PC-9 (cell line): ENCODE measurements at regions not wholly inside any gene's neighbourhood (a gene's known extent, or its start where the extent isn't known, plus 50 kb on each side); places are given as distances from the start of the nearest gene placed in this dataset.

Source experiments
- BruUV-seq: library from RNA; stranded (reverse); fragments of 400-500 nt; replicated peaks from 2 replicates; lab custom pipeline; 2021; lab: Mats Ljungman, UMichigan
- CTCF ChIA-PET: fragments of 300-600 bp; sonication (Branson Sonifier 250); formaldehyde crosslinking; loops from one replicate; lab custom pipeline; 2022; ENCODE audit warnings: antibody characterized with exemption; lab: Charles Lee
- POLR2A ChIA-PET: fragments of 300-600 bp; sonication (Branson Sonifier 250); formaldehyde crosslinking; loops from one replicate; lab custom pipeline; 2022; ENCODE audit warnings: antibody characterized with exemption; ENCODE audit not compliant: unreplicated experiment; lab: Charles Lee
- DNase-seq, 2 experiments: peaks; one replicate each; pipeline versions ENCODE4 v3.0.0 to v3.0.0-alpha.2; 2015 to 2022; ENCODE audit warnings: mixed read lengths in 1 of 2
- H2AFZ ChIP-seq: fragments of 200-600 bp; sonication (generic); 2 replicates; pipeline ENCODE4 v1.8.1; 2017; ENCODE audit warnings: antibody characterized with exemption
- H3F3A ChIP-seq: fragments of 200-600 bp; sonication (generic); 2 replicates; pipeline ENCODE4 v1.8.1; 2017; ENCODE audit warnings: antibody characterized with exemption, mild to moderate bottlenecking, low read depth; ENCODE audit not compliant: insufficient read depth
- H3K27ac ChIP-seq: fragments of 200-600 bp; sonication (generic); 2 replicates; pipeline ENCODE4 v1.6.1; 2016; ENCODE audit warnings: mixed run types
- H3K27me3 ChIP-seq: fragments of 200-600 bp; sonication (generic); 2 replicates; pipeline ENCODE4 v1.6.1; 2016; ENCODE audit warnings: low read depth, mixed run types; ENCODE audit not compliant: insufficient read depth
- H3K36me3 ChIP-seq: fragments of 200-600 bp; sonication (generic); 2 replicates; pipeline ENCODE4 v1.6.1; 2016; ENCODE audit warnings: low read depth, mixed run types
- H3K4me1 ChIP-seq: fragments of 200-600 bp; sonication (generic); replicated peaks from 2 replicates; pipeline ENCODE4 v1.6.1; 2016; ENCODE audit warnings: mixed run types; ENCODE audit not compliant: insufficient read depth
- H3K4me2 ChIP-seq: fragments of 200-600 bp; sonication (generic); 2 replicates; pipeline ENCODE4 v1.6.1; 2017; ENCODE audit warnings: mixed run types
- H3K4me3 ChIP-seq: fragments of 200-600 bp; sonication (generic); 2 replicates; pipeline ENCODE4 v1.6.1; 2016; ENCODE audit warnings: mixed run types
- H3K79me2 ChIP-seq: fragments of 200-600 bp; sonication (generic); 2 replicates; pipeline ENCODE4 v1.6.1; 2017; ENCODE audit warnings: low read depth, mixed run types
- H3K9me2 ChIP-seq: fragments of 200-600 bp; sonication (generic); 2 replicates; pipeline ENCODE4 v1.8.1; 2017; ENCODE audit warnings: mild to moderate bottlenecking; ENCODE audit not compliant: insufficient read depth
- H3K9me3 ChIP-seq: fragments of 200-600 bp; sonication (generic); 2 replicates; pipeline ENCODE4 v1.8.1; 2016; ENCODE audit warnings: low read depth; ENCODE audit not compliant: insufficient read depth
- H4K20me1 ChIP-seq: fragments of 200-600 bp; sonication (generic); 2 replicates; pipeline ENCODE4 v1.8.1; 2017; ENCODE audit not compliant: insufficient read depth
- EZH2 ChIP-seq: fragments of 200-600 bp; sonication (generic); IDR thresholded peaks from 2 replicates; pipeline ENCODE4 v1.8.0; 2017; ENCODE audit warnings: antibody characterized with exemption, low read depth
- intact Hi-C: fragments of 100-400 bp; cut with micrococcal nuclease; formaldehyde crosslinking; loops from one replicate; pipeline ENCODE4 v1.10.0; 2022; ENCODE audit not compliant: unreplicated experiment
- TF ChIP-seq, protein P1 (sequence below): fragments of 200-600 bp; sonication (generic); conservative IDR thresholded peaks from 2 replicates; pipeline ENCODE4 v1.6.1; 2017; ENCODE audit warnings: mixed run types, antibody characterized with exemption, mild to moderate bottlenecking, moderate library complexity

DNA sequence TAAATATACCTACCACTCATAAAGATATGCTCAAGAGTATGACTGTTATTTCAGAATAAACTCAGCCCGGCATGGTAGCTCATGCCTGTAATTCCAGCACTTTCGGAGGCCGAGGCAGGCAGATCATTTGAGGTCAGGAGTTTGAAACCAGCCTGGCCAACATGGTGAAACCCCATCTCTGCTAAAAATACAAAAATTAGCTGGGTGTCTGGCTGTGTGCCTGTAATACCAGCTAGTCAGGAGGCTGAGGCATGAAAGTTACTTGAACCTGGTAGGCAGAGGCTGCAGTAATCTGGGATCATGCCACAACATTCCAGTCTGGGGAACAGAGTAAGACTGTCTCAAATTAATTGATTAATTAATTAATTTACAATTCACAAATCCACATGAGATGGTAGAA lies 208.2 kb upstream of the PDGFD start:
- Histone ChIP-seq H3F3A (no peaks in the 10 kb centered on the region), H3K27ac (no peak overlapping the region), H3K4me2 (no peak overlapping the region), H3K27me3 (no peaks in the 10 kb centered on the region), H3K9me3 (peaks cover under 1% of the 10 kb centered on the region; the same call in 1 of the 2 replicates), H3K9me2 (no peaks in the 10 kb centered on the region), H3K4me3 (no peak overlapping the region), H3K36me3 (no peaks in the 10 kb centered on the region), H4K20me1 (no peaks in the 10 kb centered on the region), H3K79me2 (no peaks in the 10 kb centered on the region), H3K4me1 (no peaks in the 10 kb centered on the region), H2AFZ (no peak overlapping the region)
- TF ChIP-seq, protein P1, sequence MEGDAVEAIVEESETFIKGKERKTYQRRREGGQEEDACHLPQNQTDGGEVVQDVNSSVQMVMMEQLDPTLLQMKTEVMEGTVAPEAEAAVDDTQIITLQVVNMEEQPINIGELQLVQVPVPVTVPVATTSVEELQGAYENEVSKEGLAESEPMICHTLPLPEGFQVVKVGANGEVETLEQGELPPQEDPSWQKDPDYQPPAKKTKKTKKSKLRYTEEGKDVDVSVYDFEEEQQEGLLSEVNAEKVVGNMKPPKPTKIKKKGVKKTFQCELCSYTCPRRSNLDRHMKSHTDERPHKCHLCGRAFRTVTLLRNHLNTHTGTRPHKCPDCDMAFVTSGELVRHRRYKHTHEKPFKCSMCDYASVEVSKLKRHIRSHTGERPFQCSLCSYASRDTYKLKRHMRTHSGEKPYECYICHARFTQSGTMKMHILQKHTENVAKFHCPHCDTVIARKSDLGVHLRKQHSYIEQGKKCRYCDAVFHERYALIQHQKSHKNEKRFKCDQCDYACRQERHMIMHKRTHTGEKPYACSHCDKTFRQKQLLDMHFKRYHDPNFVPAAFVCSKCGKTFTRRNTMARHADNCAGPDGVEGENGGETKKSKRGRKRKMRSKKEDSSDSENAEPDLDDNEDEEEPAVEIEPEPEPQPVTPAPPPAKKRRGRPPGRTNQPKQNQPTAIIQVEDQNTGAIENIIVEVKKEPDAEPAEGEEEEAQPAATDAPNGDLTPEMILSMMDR, result no peak
- no peak for TF ChIP-seq EZH2
- ChIA-PET CTCF (no interaction called here), POLR2A (no interaction called here)
- intact Hi-C loops, result no loop called here
- BruUV-seq, result no TSS peak
- DNase-seq, result no peak

DNA sequence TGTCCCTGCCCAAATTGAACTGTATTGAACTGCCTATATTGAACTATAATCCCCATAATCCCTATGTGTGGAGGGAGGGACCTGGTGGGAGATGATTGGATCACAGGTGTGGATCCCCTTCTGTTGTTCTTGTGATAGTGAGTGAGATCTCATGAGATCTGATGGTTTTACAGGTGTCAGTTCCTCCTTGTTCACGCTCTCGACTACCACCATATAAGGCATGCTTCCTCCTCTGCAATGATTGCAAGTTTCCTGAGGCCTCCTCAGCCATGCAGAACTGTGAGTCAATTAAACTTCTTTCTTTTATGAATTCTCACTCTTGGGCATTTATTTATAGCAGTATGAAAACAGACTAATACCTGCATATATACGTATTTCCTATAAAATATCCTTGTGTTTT lies 206.5 kb upstream of the PDGFD start:
- Histone ChIP-seq H3K79me2 (no peaks in the 10 kb centered on the region), H3K9me3 (peaks cover 8% of the 10 kb centered on the region; the same call in 1 of the 2 replicates), H3K27me3 (no peaks in the 10 kb centered on the region), H3F3A (no peaks in the 10 kb centered on the region), H3K27ac (no peak overlapping the region), H4K20me1 (no peaks in the 10 kb centered on the region), H3K4me2 (no peak overlapping the region), H3K4me1 (no peaks in the 10 kb centered on the region), H2AFZ (no peak overlapping the region), H3K36me3 (no peaks in the 10 kb centered on the region), H3K4me3 (no peak overlapping the region), H3K9me2 (no peaks in the 10 kb centered on the region)
- TF ChIP-seq, protein P1, result no peak
- TF ChIP-seq EZH2, result no peak
- DNase-seq, result no peak
- CTCF ChIA-PET, result no interaction called here
- intact Hi-C loops, result no loop called here
- POLR2A ChIA-PET, result no interaction called here
- BruUV-seq, result no TSS peak

- ChIA-PET POLR2A (no interaction called here), CTCF (no interaction called here)
- Histone ChIP-seq H3K4me1 (no peaks in the 10 kb centered on the region), H3K79me2 (no peaks in the 10 kb centered on the region), H4K20me1 (no peaks in the 10 kb centered on the region), H3K4me2 (no peak overlapping the region), H3K27ac (no peak overlapping the region), H3K4me3 (no peak overlapping the region), H2AFZ (no peak overlapping the region), H3F3A (no peaks in the 10 kb centered on the region), H3K9me3 (peaks cover 8% of the 10 kb centered on the region; the same call in 1 of the 2 replicates), H3K27me3 (no peaks in the 10 kb centered on the region), H3K36me3 (no peaks in the 10 kb centered on the region), H3K9me2 (no peaks in the 10 kb centered on the region)
- no peak for DNase-seq
- intact Hi-C loops, result no loop called here
- BruUV-seq, result no TSS peak
- no peak for TF ChIP-seq EZH2
Measured at GRCh38 chr11:104369761-104370160, 205.8 kb upstream of the PDGFD start.

DNA sequence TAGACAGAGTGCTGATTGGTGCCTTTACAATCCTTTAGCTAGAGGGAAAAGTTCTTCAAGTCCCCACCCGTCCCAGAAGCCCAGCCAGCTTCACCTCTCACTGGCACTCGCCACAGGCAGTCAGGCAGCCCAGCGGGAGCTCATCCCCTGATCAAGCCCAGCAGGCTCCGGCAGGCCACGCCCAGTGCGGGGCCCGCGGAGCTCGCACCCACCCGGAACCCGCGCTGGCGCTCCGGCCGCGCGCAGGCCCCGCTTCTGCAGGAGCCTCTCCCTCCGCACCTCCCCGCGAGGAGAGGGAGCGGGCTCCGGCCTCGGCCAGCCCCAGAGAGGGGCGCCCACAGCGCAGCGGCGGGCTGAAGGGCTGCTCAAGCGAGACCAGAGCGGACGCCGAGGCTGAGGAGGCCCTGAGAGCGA lies 202.4 kb upstream of the PDGFD start:
- no peak for DNase-seq
- ChIA-PET CTCF (no interaction called here), POLR2A (no interaction called here)
- Histone ChIP-seq H3F3A (0 out of 2 replicates have a peak, but pooled peaks cover under 1% of the 10 kb centered on the region), H3K79me2 (no peaks in the 10 kb centered on the region), H3K36me3 (no peaks in the 10 kb centered on the region), H4K20me1 (no peaks in the 10 kb centered on the region), H3K9me3 (peaks cover 8% of the 10 kb centered on the region; the same call in 1 of the 2 replicates), H2AFZ (no peak overlapping the region), H3K4me1 (no peaks in the 10 kb centered on the region), H3K9me2 (no peaks in the 10 kb centered on the region), H3K4me2 (no peak overlapping the region), H3K27ac (no peak overlapping the region), H3K4me3 (no peak overlapping the region), H3K27me3 (no peaks in the 10 kb centered on the region)
- BruUV-seq, result no TSS peak
- intact Hi-C loops, result no loop called here
- TF ChIP-seq, protein P1, result no peak
